ENCODE measurements at regions not wholly inside any gene's neighbourhood (a gene's known extent, or its start where the extent isn't known, plus 50 kb on each side); places are given as distances from the start of the nearest gene placed in this dataset.

DNA sequence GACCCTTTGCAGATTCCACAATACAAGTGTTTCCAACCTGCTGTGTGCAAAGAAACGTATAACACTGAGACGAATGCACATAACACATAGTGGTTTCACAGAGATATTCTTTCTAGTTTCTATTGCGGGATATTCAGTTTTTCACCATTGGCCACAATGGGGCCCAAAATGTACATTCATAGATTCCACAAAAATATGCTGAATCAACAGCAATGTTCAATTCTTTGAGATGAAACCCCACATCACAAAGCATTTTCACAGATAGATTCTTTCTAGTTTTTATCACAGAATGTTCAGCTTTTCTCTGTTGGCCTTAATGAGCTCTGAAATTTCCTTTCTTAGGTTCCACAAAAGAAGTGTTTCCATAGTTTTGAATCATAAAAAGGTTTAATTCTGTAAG is 2472.3 kb downstream of the TP53TG3F start:
- peaks cover 64% of the 10 kb centered on the region for H3K9me3 Mint-ChIP-seq (ENCODE audit: low read depth)
- no peaks in the 10 kb centered on the region for H3K27me3 Mint-ChIP-seq (ENCODE audit: low read depth)
- H3K4me1 Mint-ChIP-seq (ENCODE audit: low read depth) = no peaks in the 10 kb centered on the region
- no peak for DNase-seq (ENCODE audit: low spot score)
- H3K4me3 Mint-ChIP-seq (ENCODE audit: unreplicated experiment) = no peak overlapping the region
- H3K36me3 Mint-ChIP-seq (ENCODE audit: low read depth) = no peaks in the 10 kb centered on the region
- H3K27ac Mint-ChIP-seq (ENCODE audit: unreplicated experiment) = no peak overlapping the region
- TF ChIP-seq, protein P1, sequence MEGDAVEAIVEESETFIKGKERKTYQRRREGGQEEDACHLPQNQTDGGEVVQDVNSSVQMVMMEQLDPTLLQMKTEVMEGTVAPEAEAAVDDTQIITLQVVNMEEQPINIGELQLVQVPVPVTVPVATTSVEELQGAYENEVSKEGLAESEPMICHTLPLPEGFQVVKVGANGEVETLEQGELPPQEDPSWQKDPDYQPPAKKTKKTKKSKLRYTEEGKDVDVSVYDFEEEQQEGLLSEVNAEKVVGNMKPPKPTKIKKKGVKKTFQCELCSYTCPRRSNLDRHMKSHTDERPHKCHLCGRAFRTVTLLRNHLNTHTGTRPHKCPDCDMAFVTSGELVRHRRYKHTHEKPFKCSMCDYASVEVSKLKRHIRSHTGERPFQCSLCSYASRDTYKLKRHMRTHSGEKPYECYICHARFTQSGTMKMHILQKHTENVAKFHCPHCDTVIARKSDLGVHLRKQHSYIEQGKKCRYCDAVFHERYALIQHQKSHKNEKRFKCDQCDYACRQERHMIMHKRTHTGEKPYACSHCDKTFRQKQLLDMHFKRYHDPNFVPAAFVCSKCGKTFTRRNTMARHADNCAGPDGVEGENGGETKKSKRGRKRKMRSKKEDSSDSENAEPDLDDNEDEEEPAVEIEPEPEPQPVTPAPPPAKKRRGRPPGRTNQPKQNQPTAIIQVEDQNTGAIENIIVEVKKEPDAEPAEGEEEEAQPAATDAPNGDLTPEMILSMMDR (IDR thresholded peaks at IDR 0.05) = no peak

Data from chondrocyte (in vitro differentiated cells).